Lung (tissue), 11 donors: ENCODE measurements at regions not wholly inside any gene's neighbourhood (a gene's known extent, or its start where the extent isn't known, plus 50 kb on each side); places are given as distances from the start of the nearest gene placed in this dataset.

Experiments
- ATAC-seq: fragments of 200-7000 bp; cut with Tn5 transposase; one replicate; pipeline ENCODE4 v1.9.1; 2020; ENCODE audit warnings: moderate number of reproducible peaks; ENCODE audit not compliant: insufficient read depth, low FRiP score
- DNase-seq, 3 donors: peaks; one replicate each; pipeline ENCODE4 v3.0.0-alpha.2; 2013 to 2017
- H3K27ac ChIP-seq, 2 donors: one replicate each; pipeline ENCODE4 v1.5.1; 2013; ENCODE audit warnings: mild to moderate bottlenecking in 2 of 2, moderate library complexity in 2 of 2, control low read depth in 1 of 2, inconsistent platforms in 1 of 2, low read depth in 1 of 2, low read length in 1 of 2
- H3K27me3 ChIP-seq, 3 donors: one replicate each; pipeline ENCODE4 v1.5.1; 2013; ENCODE audit warnings: low read length in 2 of 3; ENCODE audit not compliant: control insufficient read depth in 3 of 3, insufficient read depth in 3 of 3
- H3K36me3 ChIP-seq, 4 donors: one replicate each; pipeline ENCODE4 v1.5.1; 2013; ENCODE audit warnings: low read length in 4 of 4, mild to moderate bottlenecking in 1 of 4, moderate library complexity in 1 of 4; ENCODE audit not compliant: control insufficient read depth in 4 of 4, insufficient read depth in 4 of 4
- H3K4me1 ChIP-seq, 5 donors: one replicate each; pipeline ENCODE4 v1.5.1; 2013; ENCODE audit warnings: low read length in 5 of 5, mild to moderate bottlenecking in 2 of 5, moderate library complexity in 1 of 5; ENCODE audit not compliant: control insufficient read depth in 5 of 5, insufficient read depth in 5 of 5
- H3K4me3 ChIP-seq: one replicate; pipeline ENCODE4 v1.5.1; 2013; ENCODE audit warnings: mild to moderate bottlenecking, control low read depth, moderate library complexity
- H3K9ac ChIP-seq, 2 donors: one replicate each; pipeline ENCODE4 v1.5.1; 2013; ENCODE audit warnings: low read length in 2 of 2, control low read depth in 1 of 2; ENCODE audit not compliant: insufficient read depth in 1 of 2
- H3K9me3 ChIP-seq, 4 donors: one replicate each; pipeline ENCODE4 v1.5.1; 2013; ENCODE audit warnings: low read length in 3 of 4, mild to moderate bottlenecking in 1 of 4, moderate library complexity in 1 of 4; ENCODE audit not compliant: control insufficient read depth in 4 of 4, insufficient read depth in 3 of 4
- WGBS, 2 donors: extraction: QIAGEN DNeasy Blood & Tissue Kit; methylation state at CpG; one replicate each; pipeline ENCODE4 v1.1.7; 2013; 5-methylcytosine and 5-hydroxymethylcytosine counted together
- TF ChIP-seq, protein P1 (sequence below): IDR thresholded peaks from 2 replicates; pipeline ENCODE4 v1.5.1; 2012; ENCODE audit warnings: mild to moderate bottlenecking; ENCODE audit errors: control extremely low read depth, extremely low read depth
- donor health status: control.
- donor health status: control.
- donor health status: Bipolar disorder and iron deficiency.
- donor health status: healthy.
- donor health status: DM: yes; HTN: yes; CAD: no.

GRCh38 chr3:64393193-64393592 lies 167.9 kb upstream of the PRICKLE2 start:
- Histone ChIP-seq H3K9me3 (no peaks in the 10 kb centered on the region), H3K9ac (no peak overlapping the region), H3K27me3 (no peaks in the 10 kb centered on the region), H3K4me3 (no peak overlapping the region), H3K4me1 (peaks cover 0 to 11% (median 4%) of the 10 kb centered on the region in 5 donors), H3K27ac (no peak overlapping the region), H3K36me3 (no peaks in the 10 kb centered on the region)
- 92 to 96% methylated on average over 5 of the region's 5 CpGs for WGBS, 2 donors
- ATAC-seq (no peak), DNase-seq (no peak)
- TF ChIP-seq, protein P1, sequence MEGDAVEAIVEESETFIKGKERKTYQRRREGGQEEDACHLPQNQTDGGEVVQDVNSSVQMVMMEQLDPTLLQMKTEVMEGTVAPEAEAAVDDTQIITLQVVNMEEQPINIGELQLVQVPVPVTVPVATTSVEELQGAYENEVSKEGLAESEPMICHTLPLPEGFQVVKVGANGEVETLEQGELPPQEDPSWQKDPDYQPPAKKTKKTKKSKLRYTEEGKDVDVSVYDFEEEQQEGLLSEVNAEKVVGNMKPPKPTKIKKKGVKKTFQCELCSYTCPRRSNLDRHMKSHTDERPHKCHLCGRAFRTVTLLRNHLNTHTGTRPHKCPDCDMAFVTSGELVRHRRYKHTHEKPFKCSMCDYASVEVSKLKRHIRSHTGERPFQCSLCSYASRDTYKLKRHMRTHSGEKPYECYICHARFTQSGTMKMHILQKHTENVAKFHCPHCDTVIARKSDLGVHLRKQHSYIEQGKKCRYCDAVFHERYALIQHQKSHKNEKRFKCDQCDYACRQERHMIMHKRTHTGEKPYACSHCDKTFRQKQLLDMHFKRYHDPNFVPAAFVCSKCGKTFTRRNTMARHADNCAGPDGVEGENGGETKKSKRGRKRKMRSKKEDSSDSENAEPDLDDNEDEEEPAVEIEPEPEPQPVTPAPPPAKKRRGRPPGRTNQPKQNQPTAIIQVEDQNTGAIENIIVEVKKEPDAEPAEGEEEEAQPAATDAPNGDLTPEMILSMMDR = no peak

- Histone ChIP-seq H3K9me3 (no peaks in the 10 kb centered on the region), H3K4me3 (no peak overlapping the region), H3K27ac (no peak overlapping the region), H3K4me1 (peaks cover 0 to 7% (median 0%) of the 10 kb centered on the region in 5 donors), H3K27me3 (no peaks in the 10 kb centered on the region), H3K36me3 (no peaks in the 10 kb centered on the region), H3K9ac (no peak overlapping the region)
- 88 to 94% methylated on average over 6 of the region's 6 CpGs for WGBS, 2 donors
- DNase-seq (no peak), ATAC-seq (no peak)
- TF ChIP-seq, protein P1 = no peak
Observed at GRCh38 chr3:64392001-64392400, 166.7 kb upstream of the PRICKLE2 start.

- Histone ChIP-seq H3K4me3 (no peak overlapping the region), H3K27ac (no peak overlapping the region), H3K27me3 (no peaks in the 10 kb centered on the region), H3K4me1 (peaks cover 0 to 5% (median 0%) of the 10 kb centered on the region in 5 donors), H3K9ac (no peak overlapping the region), H3K36me3 (peaks cover 0 to 2% (median 0%) of the 10 kb centered on the region in 4 donors), H3K9me3 (no peaks in the 10 kb centered on the region)
- TF ChIP-seq, protein P1 = no peak
- no peak for ATAC-seq
- no peak for DNase-seq
Observed at GRCh38 chr3:64390893-64391292, 165.6 kb upstream of the PRICKLE2 start.

GRCh38 chr3:64388886-64389285 lies 163.6 kb upstream of the PRICKLE2 start:
- no peak overlapping the region for H3K27ac ChIP-seq

More at GRCh38 chr3:64388886-64389285, 163.6 kb upstream of the PRICKLE2 start:
- Histone ChIP-seq H3K36me3 (peaks cover 0 to 2% (median 0%) of the 10 kb centered on the region in 4 donors), H3K27me3 (no peaks in the 10 kb centered on the region), H3K9me3 (no peaks in the 10 kb centered on the region), H3K4me1 (peaks cover 0 to 4% (median 0%) of the 10 kb centered on the region in 5 donors), H3K9ac (no peak overlapping the region), H3K4me3 (no peak overlapping the region)
- no peak for ATAC-seq
- TF ChIP-seq, protein P1 = no peak
- 87 to 89% methylated on average over 4 of the region's 4 CpGs for WGBS, 2 donors
- no peak for DNase-seq
